Neural progenitor cell (in vitro differentiated cells): ENCODE measurements at regions not wholly inside any gene's neighbourhood (a gene's known extent, or its start where the extent isn't known, plus 50 kb on each side); places are given as distances from the start of the nearest gene placed in this dataset.

Experiments used
- EZH2 ChIP-seq: fragments of 200-600 bp; sonication (generic); IDR thresholded peaks from 2 replicates; pipeline ENCODE4 v1.6.1; 2017; ENCODE audit warnings: antibody characterized with exemption, mild to moderate bottlenecking, moderate library complexity
- EZH2phosphoT487 ChIP-seq: fragments of 200-600 bp; sonication (generic); IDR thresholded peaks from 2 replicates; pipeline ENCODE4 v1.6.1; 2017; ENCODE audit warnings: antibody characterized with exemption
- TF ChIP-seq, protein P1 (sequence below): fragments of 200-600 bp; sonication (generic); IDR thresholded peaks from 2 replicates; pipeline ENCODE4 v1.5.1; 2017; ENCODE audit warnings: antibody characterized with exemption, mild to moderate bottlenecking

DNA sequence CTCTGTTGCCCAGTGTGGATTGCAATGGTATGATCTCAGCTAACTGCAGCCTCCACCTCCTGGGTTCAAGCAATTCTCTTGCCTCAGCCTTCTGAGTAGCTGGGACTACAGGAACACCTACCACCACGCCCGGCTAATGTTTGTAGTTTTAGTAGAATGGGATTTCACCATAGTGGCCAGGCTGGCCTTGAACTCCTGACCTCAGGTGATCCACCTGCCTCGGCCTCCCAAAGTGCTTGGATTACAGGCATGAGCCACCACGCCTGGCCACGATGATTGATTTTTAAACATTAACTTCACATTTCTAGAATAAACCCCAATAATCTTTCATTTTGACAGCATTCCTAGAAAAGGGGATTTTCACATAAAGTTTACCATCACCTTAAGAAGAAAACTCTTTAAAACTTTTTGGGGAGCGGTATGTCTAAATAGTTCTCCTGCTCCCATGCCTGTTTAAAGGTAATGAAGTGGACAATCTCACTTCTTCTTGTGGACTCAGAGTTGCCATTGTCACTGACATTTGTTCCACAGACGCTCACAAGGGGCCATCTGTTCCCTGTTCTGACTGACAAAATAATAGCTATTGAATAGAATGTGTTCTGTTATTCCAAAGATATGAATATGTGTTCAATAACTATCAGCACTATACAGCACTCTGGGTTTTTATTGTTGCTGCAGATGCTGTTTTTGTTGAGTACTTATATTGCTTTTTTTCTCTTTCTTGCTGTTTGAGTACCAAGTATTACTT is 66.1 kb upstream of the C1QTNF9B start:
- TF ChIP-seq, protein P1, sequence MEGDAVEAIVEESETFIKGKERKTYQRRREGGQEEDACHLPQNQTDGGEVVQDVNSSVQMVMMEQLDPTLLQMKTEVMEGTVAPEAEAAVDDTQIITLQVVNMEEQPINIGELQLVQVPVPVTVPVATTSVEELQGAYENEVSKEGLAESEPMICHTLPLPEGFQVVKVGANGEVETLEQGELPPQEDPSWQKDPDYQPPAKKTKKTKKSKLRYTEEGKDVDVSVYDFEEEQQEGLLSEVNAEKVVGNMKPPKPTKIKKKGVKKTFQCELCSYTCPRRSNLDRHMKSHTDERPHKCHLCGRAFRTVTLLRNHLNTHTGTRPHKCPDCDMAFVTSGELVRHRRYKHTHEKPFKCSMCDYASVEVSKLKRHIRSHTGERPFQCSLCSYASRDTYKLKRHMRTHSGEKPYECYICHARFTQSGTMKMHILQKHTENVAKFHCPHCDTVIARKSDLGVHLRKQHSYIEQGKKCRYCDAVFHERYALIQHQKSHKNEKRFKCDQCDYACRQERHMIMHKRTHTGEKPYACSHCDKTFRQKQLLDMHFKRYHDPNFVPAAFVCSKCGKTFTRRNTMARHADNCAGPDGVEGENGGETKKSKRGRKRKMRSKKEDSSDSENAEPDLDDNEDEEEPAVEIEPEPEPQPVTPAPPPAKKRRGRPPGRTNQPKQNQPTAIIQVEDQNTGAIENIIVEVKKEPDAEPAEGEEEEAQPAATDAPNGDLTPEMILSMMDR = no peak
- TF ChIP-seq EZH2 = no peak
- no peak for TF ChIP-seq EZH2phosphoT487
